ENCODE measurements at regions not wholly inside any gene's neighbourhood (a gene's known extent, or its start where the extent isn't known, plus 50 kb on each side); places are given as distances from the start of the nearest gene placed in this dataset.
"Not testable (repeated sequence)": the region's sequence is repeated elsewhere in the genome, so short reads cannot be mapped to it uniquely, and the experiment has no call there.

GRCh38 chr4:128758314-128758922 is 51.1 kb upstream of the JADE1 start:
- Histone ChIP-seq H3K27ac (peak overlapping the region; percentile 78 to 86 (median 81)), H3K4me1 (peaks cover 6 to 20% of the 10 kb centered on the region in 2 donors), H3K27me3 (no peaks in the 10 kb centered on the region), H3K9me3 (no peaks in the 10 kb centered on the region), H3K36me3 (no peaks in the 10 kb centered on the region), H3K4me3 (no peak overlapping the region)
- DNase-seq (no peak), ATAC-seq (no peak)
- in situ Hi-C loops (cut with MboI; ENCODE audit: low sequenced_read_pairs in 4 of 4) (no loop called here), intact Hi-C loops (cut with DNase I; ENCODE audit: low total_unique reads) (loop anchor here (5.0 kb wide), 2 partner anchors 186 to 471 kb away; partner anchors contain the start of gene PGRMC2)
- no peak for TF ChIP-seq CTCF (IDR thresholded peaks at IDR 0.05 in 4 of 5, conservative IDR thresholded peaks at IDR 0.05 in 1 of 5)
- no peak for TF ChIP-seq POLR2A (IDR thresholded peaks at IDR 0.05)

GRCh38 chr4:128757712-128758111 is 51.8 kb upstream of the JADE1 start:
- H3K4me3 ChIP-seq: no peak overlapping the region
- peaks cover 11 to 20% of the 10 kb centered on the region in 2 donors for H3K4me1 ChIP-seq
- no peaks in the 10 kb centered on the region for H3K36me3 ChIP-seq
- no peaks in the 10 kb centered on the region for H3K27me3 ChIP-seq
- H3K9me3 ChIP-seq: no peaks in the 10 kb centered on the region
- H3K27ac ChIP-seq: peak overlapping the region; percentile 78 to 86 (median 81)
- TF ChIP-seq POLR2A (IDR thresholded peaks at IDR 0.05) (peak; percentile 44 to 77), CTCF (IDR thresholded peaks at IDR 0.05 in 4 of 5, conservative IDR thresholded peaks at IDR 0.05 in 1 of 5) (peak in 2 of 5 experiments; percentile 24 to 31)
- in situ Hi-C loops (cut with MboI; ENCODE audit: low sequenced_read_pairs in 4 of 4) (no loop called here), intact Hi-C loops (cut with DNase I; ENCODE audit: low total_unique reads) (loop anchor here (2.0 to 5.0 kb wide), 3 partner anchors 51 to 470 kb away; partner anchors contain the start of genes JADE1 and PGRMC2)
- DNase-seq (peak; percentile 87 to 91), ATAC-seq (peak; percentile 100)

GRCh38 chr4:128751354-128751753 is 58.1 kb upstream of the JADE1 start:
- Histone ChIP-seq H3K4me1 (peaks cover 5 to 8% of the 10 kb centered on the region in 2 donors), H3K9me3 (no peaks in the 10 kb centered on the region), H3K27me3 (no peaks in the 10 kb centered on the region), H3K4me3 (no peak overlapping the region), H3K27ac (no peak overlapping the region), H3K36me3 (no peaks in the 10 kb centered on the region)
- in situ Hi-C loops (cut with MboI; ENCODE audit: low sequenced_read_pairs in 4 of 4): no loop called here
- intact Hi-C loops (cut with DNase I; ENCODE audit: low total_unique reads): no loop called here
- TF ChIP-seq CTCF (IDR thresholded peaks at IDR 0.05 in 4 of 5, conservative IDR thresholded peaks at IDR 0.05 in 1 of 5) (no peak), POLR2A (IDR thresholded peaks at IDR 0.05) (no peak)
- ATAC-seq (no peak), DNase-seq (no peak)

GRCh38 chr4:128741748-128742147 is 67.8 kb upstream of the JADE1 start:
- H3K27me3 ChIP-seq; H3K4me1 ChIP-seq; H3K27ac ChIP-seq; H3K36me3 ChIP-seq; intact Hi-C loops (cut with DNase I; ENCODE audit: low total_unique reads); ATAC-seq; H3K4me3 ChIP-seq; in situ Hi-C loops (cut with MboI; ENCODE audit: low sequenced_read_pairs in 4 of 4); H3K9me3 ChIP-seq; DNase-seq: not testable (repeated sequence)

- in situ Hi-C loops (cut with MboI; ENCODE audit: low sequenced_read_pairs in 4 of 4): no loop called here
- intact Hi-C loops (cut with DNase I; ENCODE audit: low total_unique reads): no loop called here
- Histone ChIP-seq H3K27ac (no peak overlapping the region), H3K4me1 (no peaks in the 10 kb centered on the region), H3K36me3 (no peaks in the 10 kb centered on the region), H3K4me3 (no peak overlapping the region), H3K9me3 (no peaks in the 10 kb centered on the region), H3K27me3 (no peaks in the 10 kb centered on the region)
- no peak for TF ChIP-seq CTCF (IDR thresholded peaks at IDR 0.05 in 4 of 5, conservative IDR thresholded peaks at IDR 0.05 in 1 of 5)
- no peak for TF ChIP-seq POLR2A (IDR thresholded peaks at IDR 0.05)
- DNase-seq: no peak
- ATAC-seq: no peak
These were observed 72.4 kb upstream of the JADE1 start for GRCh38 chr4:128737098-128737513.

Data from gastrocnemius medialis (tissue), 4 donors.